GM18517 (cell line): ENCODE measurements at regions not wholly inside any gene's neighbourhood (a gene's known extent, or its start where the extent isn't known, plus 50 kb on each side); places are given as distances from the start of the nearest gene placed in this dataset.

ENCODE experiments used
- ATAC-seq: cut with Tn5 transposase; IDR thresholded peaks from one replicate; pipeline ENCODE4 v1.9.1; 2021; ENCODE audit warnings: mild to moderate bottlenecking, moderate library complexity; ENCODE audit not compliant: unreplicated experiment

DNA sequence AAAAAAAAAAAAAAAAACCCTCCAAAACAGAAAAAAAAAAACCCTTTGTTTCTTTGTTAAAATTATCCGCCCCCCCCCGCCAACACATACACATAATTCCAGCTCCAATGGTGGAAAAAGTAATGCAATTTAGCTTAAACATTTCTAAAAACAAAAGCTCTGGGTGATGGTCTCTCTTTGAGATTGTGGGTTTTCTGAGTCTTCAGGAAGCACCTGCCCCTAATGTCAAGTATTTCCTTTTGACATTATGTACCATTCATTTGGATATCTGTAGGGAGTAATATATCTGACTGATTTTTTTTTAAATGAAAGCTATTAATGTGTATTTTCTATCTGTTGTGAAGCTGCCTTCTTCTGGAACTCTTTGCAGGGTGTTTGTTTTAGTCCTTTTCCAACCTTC is 389.7 kb downstream of the TAF11L14 start:
- no peak for ATAC-seq

DNA sequence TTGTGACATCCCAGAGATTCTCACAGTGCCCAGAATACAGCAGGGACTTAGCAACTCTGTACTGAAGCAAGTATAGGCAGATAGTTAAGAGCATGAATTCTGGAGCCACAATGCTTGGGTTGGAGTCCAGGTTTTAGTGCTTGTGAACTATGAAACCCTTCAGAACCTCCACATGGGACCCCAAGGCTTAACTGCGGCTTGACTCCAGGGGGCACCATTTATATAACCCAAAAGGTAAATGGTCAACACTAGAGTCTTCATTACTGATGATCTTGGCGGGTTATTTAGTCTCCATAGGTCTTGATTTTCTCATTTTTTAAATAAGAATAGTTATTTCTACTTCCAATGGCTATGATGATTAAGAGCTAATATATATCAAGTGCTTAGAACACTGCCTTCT is 390.3 kb downstream of the TAF11L14 start:
- ATAC-seq: no peak

DNA sequence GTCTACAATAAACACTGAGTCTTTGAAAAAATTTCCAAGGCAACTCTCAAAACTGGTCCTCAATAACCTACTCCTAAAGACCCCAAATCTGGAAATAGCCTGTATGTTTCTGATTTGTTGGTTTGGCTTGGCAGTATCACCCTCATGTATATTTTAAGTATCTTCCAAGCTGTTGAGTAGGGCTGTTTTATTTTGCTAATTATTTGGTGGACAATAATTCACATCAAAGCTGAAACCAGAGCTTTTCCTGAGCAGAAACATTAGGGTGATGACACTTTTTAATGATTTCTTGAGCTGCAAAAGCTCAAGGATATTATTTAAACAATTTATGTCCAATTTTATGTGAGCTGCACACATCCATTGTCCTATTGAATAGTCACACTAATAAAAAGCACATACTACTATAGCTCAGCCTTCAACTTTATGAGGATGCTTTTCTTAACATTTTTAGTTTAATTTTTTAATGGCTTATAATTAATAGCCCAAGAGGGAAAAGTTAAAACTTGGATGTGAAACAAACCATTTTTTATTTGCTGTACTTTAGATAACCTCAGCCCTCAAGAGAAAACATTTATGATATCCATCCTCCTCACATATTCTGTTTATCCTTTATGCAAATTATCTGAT is 393.1 kb downstream of the TAF11L14 start:
- ATAC-seq: no peak

DNA sequence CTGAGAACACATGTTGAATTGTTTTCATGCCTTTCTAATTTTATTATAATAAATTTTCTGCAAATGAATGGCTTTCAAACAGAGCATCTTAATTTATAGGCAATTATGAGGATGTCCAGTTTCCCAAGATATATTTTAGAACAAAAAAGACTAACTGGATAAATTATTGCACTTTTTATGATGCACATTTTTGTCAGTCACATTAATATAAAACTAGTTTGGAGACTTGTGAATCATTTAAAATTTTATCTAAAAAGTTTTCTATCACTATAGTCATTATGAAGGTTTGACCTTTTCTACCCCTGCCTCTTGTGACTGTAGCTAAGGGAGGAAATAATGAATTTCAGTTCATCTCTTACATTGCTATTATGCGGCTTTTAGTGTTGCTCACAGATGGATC is 393.8 kb downstream of the TAF11L14 start:
- ATAC-seq: no peak

DNA sequence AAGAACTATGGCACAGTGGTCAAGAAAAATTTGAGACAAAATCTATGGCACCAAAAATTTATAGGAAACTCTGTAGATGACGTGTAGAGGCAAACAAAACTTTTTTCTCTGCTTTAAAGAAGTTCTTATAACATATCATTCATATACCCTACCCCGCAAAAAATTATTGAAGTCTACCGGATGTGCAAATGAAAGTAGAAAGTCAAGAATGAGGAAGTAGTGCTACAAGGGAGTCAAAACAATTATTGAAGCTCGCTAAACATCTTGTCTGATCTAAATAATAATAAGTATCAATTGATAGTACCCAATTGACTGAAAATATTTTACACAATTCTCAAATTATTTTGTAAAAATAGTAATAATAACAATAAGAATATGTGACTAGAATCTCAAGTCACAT is 398.5 kb downstream of the TAF11L14 start:
- no peak for ATAC-seq

DNA sequence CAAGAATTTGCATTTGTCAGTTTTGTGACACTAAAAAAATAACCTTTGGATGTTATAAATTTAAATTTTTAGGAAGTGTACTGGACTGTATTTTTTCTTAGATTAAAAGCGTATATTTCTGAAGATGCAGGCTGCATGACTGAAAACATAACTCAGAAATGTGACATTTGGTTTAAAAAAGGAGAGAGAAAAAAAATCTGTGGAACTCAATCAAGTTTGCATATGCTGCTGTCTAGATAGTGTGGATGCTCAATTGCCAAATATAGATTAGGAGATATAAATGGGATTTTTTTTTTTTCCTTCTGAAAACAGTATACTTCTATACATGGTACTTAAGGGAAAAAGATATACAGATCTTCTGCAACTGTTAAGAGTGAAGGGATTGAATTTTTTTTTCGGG is 402.3 kb downstream of the TAF11L14 start:
- no peak for ATAC-seq

DNA sequence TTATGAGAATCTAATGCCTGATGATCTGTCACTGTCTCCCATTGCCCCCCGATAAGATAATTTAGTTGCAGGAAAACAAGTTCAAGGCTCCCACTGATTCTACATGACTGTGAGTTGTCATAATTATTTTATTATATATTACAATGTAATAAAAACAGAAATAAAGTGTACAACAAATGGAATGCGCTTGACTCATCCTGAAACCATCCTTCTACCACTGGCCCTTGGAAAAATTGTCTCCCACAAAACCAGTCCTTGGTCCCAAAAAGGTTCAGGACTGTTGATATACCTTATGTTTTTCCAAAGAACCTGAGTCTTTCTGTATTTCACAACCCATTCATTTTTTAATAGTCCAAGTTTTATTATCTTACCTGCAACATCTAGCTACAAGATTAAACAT is 403.5 kb downstream of the TAF11L14 start:
- no peak for ATAC-seq

DNA sequence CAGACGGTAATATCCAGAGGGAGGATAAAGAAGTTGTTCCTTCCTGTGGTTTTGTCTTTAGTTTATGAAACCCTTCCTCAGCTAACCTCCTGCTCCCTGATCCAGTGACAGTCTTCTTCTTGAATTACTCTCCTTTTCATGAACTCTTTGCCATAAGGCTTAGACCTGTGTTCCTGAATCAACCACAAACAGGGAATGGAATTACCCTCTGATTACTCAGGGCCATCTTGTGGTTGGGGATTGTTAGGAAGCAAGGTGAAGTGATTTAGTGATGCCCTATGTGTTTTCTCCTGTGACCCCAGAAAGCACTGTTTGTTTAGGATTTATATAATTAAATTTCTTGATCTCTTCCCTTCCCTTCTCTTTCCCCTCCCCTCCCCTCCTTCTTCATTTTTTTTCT is 409.1 kb downstream of the TAF11L14 start:
- no peak for ATAC-seq

DNA sequence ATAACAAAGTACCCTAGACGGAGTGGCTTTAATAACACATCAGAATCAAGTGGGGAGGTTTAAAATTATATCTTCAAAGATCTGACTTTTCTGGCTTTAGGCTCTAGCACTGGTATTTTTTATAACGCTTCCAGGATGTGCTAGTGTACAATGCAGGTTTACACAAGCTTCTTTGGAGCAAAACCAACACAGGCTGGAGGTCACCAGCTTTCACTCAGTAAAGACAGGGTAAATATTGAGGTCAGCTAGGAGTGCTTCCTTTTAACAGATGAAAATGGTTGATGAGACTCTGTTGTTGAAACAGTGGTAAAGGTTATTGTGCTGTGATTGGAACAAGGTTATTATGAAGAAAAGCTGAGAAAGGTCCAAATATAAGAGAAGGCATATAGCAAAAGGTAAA is 414.2 kb downstream of the TAF11L14 start:
- ATAC-seq: no peak

DNA sequence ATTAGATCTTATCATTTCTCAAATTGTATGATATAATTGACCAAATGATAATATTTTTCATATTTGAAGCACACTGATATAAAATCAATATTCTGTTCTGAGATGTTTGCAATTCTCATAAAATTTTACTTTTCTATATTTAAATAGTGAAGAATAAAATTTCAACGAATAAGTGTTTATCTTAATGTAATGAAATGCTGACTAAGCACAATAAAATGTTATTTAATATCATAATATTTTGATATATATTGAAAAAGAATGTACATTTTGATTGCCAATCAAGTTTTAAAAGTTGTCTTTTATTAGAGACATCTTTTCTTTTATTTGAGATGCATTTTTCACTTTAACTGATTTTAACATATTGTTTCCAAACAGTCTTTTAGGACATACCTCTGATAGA is 416.1 kb downstream of the TAF11L14 start:
- no peak for ATAC-seq

DNA sequence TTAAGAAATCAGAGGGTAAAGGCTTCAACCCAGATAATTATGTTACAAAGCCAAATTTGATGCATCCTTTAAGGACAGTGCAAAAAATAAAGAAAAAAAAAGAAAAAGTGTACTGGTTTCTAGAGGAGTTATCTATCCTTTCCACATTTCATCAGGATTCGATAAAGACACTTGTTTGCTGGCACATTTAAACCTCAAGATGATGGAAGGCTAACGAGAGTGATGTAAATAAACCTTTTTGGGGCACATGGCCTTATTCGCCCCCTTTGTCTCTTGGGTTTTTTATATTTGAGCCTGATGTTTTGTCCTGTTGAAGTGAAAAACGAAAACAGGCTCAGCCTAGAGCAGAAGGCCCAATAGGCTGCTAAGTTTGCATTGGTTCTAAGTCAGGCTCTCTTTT is 416.5 kb downstream of the TAF11L14 start:
- ATAC-seq: no peak

DNA sequence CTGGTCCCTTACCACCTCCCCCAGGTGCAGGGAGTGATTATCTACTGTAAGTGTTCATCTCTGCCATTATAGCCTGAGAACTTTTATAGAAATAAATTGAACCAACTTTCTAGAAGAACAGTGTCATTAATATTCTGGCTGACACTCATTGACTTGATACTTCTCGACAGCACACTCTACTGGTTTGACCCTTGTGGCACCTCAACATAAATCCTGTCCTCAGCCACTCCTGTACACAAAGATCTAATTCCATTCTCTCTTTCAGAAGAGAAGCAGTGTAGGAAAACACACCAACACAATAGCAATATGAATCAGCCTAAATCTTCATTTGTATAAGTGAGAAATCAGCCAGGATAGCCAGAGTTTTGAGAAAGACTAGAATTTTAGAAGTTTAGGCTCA is 417.7 kb downstream of the TAF11L14 start:
- no peak for ATAC-seq

DNA sequence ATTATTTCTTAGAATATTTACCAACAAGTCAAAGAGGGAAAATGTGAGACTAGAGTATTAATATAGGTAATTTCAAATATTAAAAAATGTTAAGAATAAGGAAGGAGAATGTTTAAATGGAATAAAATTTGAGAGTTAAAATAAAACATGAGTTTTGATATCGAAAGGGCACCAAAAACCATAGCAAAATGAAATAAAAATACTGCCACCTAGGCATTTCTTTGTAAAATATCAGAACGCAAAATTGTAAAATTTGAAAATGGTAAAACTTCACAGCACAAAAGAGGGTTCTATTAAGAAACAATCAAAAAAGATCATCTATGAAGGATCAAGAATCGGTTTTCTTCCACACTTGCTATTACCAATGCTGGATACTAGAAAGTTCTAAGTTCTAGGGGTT is 418.3 kb downstream of the TAF11L14 start:
- no peak for ATAC-seq

DNA sequence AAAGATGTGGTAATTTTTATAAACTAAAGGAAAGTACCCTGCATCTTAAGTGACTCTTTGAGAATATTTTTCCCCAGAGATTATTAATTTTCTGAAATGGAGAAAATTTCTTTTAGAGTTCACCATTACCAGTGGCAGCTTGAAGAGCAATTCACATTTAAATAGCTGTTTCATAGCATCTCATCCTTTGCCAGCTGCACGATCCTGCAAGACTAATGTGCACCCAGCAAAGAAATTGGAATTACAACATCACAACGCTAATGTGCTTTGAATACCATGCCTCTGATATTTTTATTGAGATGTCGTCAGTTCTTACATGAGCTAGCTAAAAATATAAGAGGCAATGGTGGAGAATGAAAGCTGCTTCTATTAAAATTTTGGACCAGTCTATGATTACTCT is 423.5 kb downstream of the TAF11L14 start:
- ATAC-seq: no peak

DNA sequence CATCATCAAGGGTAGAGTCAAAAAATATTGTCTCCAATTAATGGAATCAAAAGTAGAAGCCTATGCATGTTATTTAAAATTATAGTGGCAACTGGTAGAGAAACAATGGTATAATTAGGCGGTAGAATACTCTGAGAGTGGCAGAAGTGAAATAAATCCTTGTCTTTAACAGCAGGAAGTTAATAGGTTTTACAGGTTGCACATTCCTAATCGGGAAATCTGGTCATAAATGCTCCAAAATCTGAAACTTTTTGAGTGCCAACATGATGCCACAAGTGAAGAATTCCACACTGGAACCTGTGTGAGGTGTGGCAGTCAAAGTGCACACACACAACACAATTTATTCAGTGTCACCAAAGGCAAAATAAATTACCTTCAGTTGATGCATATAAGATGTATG is 433.4 kb downstream of the TAF11L14 start:
- no peak for ATAC-seq

DNA sequence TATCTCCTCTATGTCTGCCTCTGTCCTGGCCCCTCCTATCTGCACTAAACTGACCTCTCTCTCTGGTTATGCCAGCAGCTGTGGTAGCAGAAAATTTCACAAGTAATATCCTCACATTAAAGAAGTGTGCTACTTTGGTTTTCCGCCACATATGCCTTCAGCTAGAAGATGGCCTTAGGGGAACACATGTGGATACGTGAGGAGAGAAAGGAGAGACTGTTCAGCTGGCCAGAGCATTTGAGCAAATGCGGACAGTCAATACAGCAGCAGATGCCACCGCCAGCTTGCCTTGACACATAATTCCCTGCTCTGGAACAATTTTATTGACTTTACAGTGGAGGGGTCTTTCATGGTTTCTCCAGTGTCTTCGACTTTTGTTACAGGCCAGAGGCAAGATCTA is 434.6 kb downstream of the TAF11L14 start:
- no peak for ATAC-seq

DNA sequence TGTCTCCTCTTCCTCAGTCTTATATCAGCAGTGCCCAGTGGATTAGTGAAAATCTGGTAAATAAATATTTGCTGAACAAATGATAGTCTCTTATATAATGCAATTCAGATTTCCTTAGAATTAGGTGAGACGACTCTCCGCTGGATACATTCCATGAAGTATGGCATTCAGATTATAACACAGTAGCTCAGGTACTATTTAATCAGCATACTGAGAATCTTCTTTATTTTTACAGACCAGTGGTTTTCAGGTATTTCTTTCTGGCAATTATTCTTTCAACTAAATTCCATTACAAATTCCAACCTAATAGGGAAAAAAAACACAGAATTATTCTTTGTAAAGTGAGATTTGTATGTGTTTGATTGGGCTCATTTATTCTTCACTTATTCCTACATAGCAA is 435.5 kb downstream of the TAF11L14 start:
- no peak for ATAC-seq

DNA sequence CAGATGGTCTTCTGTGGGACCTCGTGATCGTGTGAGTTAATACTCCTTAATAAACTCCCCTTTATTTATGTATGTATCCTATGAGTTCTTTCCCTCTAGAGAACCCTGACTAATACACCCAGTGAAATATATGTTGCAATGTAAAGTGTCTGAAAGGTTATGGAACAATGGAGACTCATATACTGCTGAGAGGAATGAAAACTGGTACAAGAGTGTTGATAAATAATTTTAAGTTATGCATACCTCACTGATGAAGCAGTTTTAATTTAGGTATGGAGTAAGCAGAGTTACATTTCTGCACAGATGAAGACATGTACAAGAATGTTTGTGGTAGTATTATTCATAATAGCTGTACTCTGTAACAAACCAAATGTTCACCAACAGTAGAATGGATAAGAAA is 438.3 kb downstream of the TAF11L14 start:
- ATAC-seq: no peak

DNA sequence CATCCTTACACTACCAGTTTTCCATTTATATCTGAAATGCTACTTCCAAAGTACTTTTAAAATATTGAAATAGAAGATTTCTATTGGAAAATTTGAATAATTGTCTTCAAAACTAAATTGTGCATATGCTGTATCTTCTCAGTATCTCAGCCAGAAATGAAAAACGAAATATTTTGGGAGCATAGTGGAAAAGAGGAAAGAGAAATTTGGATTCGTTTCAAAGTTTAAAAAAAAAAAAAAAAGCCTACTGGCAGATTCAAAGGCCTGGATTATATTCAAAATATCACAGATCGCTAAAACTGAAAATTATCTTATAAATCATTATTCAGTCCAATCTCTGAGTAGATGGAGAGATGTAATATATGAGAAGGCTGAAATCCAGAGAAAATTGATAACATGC is 440.7 kb downstream of the TAF11L14 start:
- no peak for ATAC-seq

DNA sequence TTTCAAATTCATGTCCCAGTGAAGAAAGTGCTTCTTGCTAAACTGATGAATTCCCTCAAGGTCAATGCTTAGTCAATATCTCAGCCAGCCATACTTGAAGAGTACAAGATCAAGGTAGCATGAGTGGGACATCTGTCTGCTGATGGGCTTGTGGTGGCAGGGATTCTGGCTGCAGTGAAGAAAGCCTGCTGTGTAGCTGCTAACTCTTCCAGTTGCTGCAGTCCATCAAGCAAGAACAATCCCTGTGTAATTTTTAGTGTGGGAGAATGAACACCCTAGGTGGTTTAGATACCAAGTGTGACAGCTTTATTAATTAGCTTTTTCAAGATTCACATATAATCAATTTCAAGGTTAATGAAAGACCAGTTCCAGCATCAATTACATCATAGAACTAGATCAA is 443.9 kb downstream of the TAF11L14 start:
- no peak for ATAC-seq

DNA sequence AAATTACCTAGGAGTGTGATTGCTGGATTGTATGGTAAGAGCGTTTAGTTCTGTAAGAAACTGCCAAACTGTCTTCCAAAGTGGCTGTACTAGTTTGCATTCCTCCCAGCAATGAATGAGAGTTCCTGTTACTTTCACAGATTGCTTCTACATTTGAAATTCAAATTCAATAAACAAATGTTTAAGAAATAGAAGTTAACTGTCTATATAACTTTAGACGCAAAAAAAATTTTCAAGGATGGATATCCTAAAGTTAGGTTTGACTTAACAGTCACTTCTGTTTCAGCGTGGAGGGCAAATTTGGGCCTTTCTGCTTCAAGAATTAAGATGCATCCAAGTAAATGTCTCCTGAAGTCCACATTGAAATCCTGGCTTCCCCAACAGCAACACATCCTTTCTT is 445.6 kb downstream of the TAF11L14 start:
- no peak for ATAC-seq

DNA sequence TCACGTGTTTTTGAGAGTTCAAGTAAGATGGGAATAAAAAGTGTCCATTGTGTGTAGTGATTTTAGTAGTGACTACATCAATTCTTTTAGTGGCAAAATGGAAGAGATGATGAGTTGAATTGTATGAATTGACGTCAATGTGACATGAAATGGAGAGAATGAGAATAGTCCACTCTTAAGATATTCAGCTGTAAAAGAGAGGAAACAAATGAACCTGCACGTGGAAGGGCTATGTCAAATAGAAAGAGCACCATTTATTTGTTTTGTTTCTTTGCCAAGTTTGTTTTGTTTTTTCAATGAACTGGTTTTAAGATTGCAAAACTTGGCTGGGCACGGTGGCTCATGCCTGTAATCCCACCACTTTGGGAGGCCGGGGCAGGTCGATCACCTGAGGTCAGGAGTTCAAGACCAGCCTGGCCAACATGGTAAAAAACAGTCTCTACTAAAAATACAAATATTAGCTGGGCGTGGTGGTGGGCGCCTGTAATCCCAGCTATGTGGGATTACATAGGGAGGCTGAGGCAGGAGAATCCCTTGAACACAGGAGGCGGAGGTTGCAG is 453.8 kb downstream of the TAF11L14 start:
- ATAC-seq: no peak

DNA sequence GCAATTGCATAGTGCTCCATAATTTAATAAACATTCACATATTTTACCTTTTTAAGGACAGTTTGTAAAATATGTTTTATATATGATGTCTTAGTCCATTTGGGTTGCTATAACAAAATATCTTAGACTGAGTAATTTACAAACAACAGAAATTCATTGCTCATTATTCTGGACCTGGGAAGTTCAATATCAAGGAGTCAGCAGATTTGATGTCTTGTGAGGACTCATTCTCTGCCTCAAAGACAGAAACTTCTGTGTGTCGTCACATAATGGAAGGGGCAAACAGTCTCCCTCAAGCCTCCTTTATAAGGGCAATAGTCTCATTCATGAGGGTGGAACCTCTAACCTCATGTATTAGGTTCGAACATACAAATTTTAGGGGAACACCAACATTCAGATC is 455.9 kb downstream of the TAF11L14 start:
- no peak for ATAC-seq
